Amygdala (tissue), 56 donors: ENCODE measurements at regions not wholly inside any gene's neighbourhood (a gene's known extent, or its start where the extent isn't known, plus 50 kb on each side); places are given as distances from the start of the nearest gene placed in this dataset.
A peak's percentile ranks its signal among the peaks of the same experiment; 100 is the strongest.
"Not testable (repeated sequence)": the region's sequence is repeated elsewhere in the genome, so short reads cannot be mapped to it uniquely, and the experiment has no call there.

ENCODE experiments used
- DNase-seq, 56 donors: peaks; one replicate each; lab custom pipeline; 2025; lab: John Stamatoyannopoulos, UW

GRCh38 chr6:56841381-56841749 lies 113.5 kb upstream of the BEND6 start:
- no peak for DNase-seq

- DNase-seq = peak in 1 of 56 donors; percentile 50
Measured at GRCh38 chr6:56840467-56841380, 114.2 kb upstream of the BEND6 start.

GRCh38 chr6:56839533-56840183 lies 115.2 kb upstream of the BEND6 start:
- DNase-seq = no peak

- no peak for DNase-seq
Measured at GRCh38 chr6:56838965-56839364, 115.9 kb upstream of the BEND6 start.

GRCh38 chr6:56838016-56838555 lies 116.8 kb upstream of the BEND6 start:
- DNase-seq = no peak

GRCh38 chr6:56837322-56837894 lies 117.5 kb upstream of the BEND6 start:
- DNase-seq = no peak

- DNase-seq = no peak
Measured at GRCh38 chr6:56835612-56836011, 119.3 kb upstream of the BEND6 start.

GRCh38 chr6:56833873-56834272 lies 121.0 kb upstream of the BEND6 start:
- DNase-seq = no peak

GRCh38 chr6:56833127-56833791 lies 121.6 kb upstream of the BEND6 start:
- no peak for DNase-seq

- no peak for DNase-seq
Measured at GRCh38 chr6:56832225-56832624, 122.7 kb upstream of the BEND6 start.

- no peak for DNase-seq
Measured at GRCh38 chr6:56831334-56831733, 123.6 kb upstream of the BEND6 start.

- DNase-seq = no peak
Measured at GRCh38 chr6:56827908-56828649, 126.8 kb upstream of the BEND6 start.

GRCh38 chr6:56824431-56824830 lies 130.5 kb upstream of the BEND6 start:
- not testable (repeated sequence) for DNase-seq

GRCh38 chr6:56821005-56821432 lies 133.9 kb upstream of the BEND6 start:
- DNase-seq = no peak

- no peak for DNase-seq
Measured at GRCh38 chr6:56820060-56820459, 134.8 kb upstream of the BEND6 start.

- peak in 1 of 56 donors; percentile 37 for DNase-seq
Measured at GRCh38 chr6:56819604-56820003, 135.3 kb upstream of the BEND6 start.

GRCh38 chr6:56816370-56816769 lies 138.5 kb upstream of the BEND6 start:
- DNase-seq = no peak

- no peak for DNase-seq
Measured at GRCh38 chr6:56815436-56815835, 139.5 kb upstream of the BEND6 start.

GRCh38 chr6:56814802-56815201 lies 140.1 kb upstream of the BEND6 start:
- no peak for DNase-seq

GRCh38 chr6:56814308-56814707 lies 140.6 kb upstream of the BEND6 start:
- DNase-seq = no peak
